Hematopoietic multipotent progenitor cell (in vitro differentiated cells): ENCODE measurements at regions not wholly inside any gene's neighbourhood (a gene's known extent, or its start where the extent isn't known, plus 50 kb on each side); places are given as distances from the start of the nearest gene placed in this dataset.

Experiments used
- DNase-seq, 3 donors: peaks; one replicate each; pipeline ENCODE4 v3.0.0-alpha.2; 2011 to 2015; ENCODE audit warnings: low read depth in 2 of 3, low spot score in 2 of 3

DNA sequence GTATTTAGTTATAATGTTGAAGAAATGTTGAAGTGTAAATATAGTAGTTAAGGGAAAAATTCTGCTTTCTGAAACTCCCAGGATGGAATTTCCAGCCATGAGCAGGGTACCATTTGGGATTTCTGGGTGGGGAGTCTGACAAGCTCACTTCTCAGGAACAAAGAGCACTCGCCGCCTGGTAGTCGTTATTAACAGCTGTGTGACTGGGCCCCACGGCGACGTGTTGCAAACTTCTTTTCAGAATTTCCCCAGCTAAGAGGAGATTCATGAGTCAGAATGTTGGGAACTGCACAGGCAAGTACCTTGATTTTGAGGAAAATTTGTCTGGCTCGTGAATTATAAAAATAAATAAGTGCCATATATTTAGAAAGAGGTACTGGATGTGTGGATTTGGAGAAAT, 103.7 kb downstream of the LACC1 start:
- DNase-seq, result no peak

DNA sequence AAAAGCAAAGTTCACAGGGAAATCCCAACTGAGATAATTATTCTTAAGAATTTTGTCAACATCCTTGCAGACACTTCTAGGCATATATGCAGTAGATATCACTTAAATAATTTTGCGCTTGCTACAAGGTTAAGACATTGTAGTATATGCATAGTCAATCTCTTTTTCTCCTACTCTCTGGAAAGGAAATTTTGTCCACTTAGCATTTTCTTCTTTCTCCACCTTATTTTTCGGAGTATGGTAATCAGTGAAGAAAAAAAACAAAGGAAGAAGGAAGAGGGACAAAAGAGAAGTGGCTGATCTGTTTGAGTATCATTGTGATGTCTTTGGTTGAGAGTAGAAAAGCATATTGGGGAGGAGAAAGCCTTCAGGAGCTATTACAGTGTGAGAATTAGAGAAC, 104.6 kb downstream of the LACC1 start:
- DNase-seq, result no peak

GRCh38 chr13:43985422-43986072, 105.8 kb downstream of the LACC1 start:
- DNase-seq, result no peak

DNA sequence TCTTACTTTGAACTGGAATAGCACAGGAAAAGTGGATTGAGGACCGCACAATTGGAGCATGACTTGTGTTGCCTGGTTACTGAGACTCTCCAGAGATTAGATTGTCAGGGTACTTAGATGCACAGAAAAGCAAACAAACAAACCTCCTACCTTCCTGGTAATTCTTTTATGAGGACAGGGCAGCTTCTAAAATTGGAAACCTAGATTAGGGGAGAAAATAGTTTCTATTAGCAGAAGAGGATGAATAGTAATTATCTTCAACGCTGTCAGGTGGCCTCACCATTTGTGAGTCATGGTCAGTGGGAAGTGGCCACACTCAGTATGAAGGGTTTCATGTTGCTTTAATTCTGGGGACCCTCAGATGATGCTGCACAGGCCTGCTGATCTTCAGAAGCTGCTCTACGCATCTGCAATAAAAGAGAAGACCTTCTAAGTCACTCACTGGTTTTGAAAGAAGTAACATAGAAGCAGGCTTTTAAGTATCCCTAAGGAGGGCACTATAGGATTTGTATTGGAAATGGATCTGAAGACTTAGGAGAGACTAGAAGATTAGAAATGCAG, 106.8 kb downstream of the LACC1 start:
- DNase-seq, result no peak

GRCh38 chr13:43988302-43988701, 108.6 kb downstream of the LACC1 start:
- DNase-seq, result no peak

DNA sequence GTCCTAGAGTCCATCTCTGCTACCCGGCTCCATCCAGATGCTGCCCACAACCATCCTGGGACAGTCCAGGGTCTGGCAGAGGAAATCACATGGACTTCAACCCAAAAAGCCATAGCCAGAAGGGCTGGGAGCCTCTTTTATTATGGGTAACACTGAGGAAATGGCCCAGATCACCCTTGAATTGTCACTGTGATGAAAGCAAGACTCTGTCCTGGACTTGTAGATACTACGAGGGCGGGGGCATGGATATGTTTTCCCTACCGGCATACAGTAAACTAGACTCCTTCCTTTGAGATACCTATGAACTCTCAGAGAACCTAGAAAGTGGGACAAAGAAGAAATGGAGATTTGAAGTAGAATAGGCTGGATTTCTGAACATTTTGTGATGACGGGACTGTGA, 110.3 kb downstream of the LACC1 start:
- no peak for DNase-seq

GRCh38 chr13:43990829-43991228, 111.1 kb downstream of the LACC1 start:
- DNase-seq, result no peak

DNA sequence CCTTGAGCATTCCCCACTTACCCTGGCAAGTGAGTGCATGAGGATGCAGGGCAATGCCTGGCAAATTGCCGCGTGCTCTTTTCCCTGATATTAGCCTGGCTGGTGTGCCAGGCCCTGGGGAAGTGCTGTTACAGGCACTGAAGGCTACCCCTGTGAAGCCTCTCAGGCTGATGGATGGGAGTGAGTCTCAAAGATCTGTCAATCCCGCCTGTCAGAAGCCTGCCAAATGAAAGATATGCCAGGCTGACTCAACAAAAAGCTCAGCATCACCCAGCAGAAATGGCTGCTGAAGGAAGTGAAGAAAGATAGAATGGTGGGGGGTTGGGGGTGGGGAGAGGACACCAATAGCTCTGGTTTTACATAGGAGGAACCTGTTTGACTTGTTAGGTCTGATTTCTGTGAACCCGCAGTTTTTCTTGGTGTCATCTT, 112.1 kb downstream of the LACC1 start:
- no peak for DNase-seq

DNA sequence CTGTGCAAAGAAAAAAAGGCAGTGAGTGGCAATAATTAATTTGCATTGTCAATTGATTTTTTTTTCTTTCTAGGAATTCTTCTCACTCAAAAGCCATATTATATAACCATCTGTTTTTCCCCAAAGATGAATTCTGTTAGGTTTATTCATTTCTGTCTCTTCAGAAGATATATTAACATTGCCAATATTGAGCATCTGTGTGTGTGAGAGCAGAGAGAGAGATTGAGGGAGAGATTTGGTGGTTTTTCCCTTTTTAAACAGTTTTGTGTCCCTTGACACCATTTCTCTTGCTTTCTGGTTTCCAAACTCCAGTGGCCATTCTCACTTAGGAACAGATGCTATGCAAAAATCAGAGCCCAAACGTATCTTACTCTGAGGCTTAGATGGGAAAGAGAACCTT, 112.5 kb downstream of the LACC1 start:
- no peak for DNase-seq

DNA sequence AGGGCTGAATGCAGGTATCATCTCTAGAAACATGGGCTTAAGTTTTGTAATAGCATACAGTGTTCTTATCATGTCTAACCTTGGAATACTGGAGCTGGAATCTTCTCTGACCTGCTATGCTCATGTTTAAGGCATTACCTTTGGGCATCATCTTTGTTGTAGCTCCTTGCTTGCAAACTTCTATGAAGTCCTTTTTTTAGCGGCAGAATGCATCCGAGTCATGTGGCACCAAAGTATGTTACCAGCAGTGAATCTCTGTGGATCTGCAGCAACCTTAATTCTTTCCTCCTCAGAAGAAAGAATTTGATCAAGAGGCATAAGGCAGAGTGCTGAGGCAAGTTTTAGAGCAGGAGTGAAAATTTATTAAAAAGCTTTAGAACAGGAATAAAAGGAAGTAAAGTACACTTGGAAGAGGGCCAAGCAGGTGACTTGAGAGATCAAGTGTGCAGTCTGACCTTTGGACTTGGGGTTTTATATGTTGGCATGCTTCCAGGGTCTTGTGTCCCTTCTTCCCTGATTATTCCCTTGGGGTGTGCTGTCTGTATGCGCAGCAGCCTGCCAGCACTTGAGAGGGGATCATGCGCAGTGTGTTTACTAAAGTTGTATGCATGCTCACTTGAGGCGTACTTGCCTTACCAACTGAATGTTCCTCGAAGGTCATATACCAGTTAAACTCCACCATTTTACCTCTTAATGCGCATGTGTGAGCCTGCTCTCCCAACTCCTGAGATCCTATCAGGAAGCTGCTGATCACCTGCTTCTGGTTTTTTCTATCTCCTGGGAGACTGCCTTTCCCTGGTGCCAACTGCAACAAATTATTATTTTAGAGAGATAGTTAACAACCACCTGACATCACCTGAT, 115.5 kb downstream of the LACC1 start:
- no peak for DNase-seq

GRCh38 chr13:43996221-43996620, 116.5 kb downstream of the LACC1 start:
- no peak for DNase-seq

DNA sequence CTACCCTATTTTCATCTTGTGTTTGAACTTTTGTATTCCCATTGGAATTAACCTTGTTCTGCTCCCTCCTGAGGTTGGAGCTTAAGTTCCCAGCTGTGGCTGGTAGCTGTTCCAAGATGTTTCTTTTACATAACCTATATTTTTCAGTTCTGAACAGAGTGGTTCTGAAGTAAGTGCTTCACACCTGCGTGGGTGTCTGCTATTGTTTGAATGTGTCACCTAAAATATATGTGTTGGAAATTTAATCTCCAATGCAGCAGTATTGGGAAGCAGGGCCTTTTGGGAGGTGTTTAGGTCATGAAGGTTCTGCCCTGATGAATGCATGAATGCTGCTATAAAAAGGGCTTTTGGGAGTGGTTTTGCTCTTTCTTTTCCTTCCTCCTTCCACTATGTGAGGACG, 123.8 kb downstream of the LACC1 start:
- no peak for DNase-seq

GRCh38 chr13:44004878-44005277, 125.2 kb downstream of the LACC1 start:
- no peak for DNase-seq

DNA sequence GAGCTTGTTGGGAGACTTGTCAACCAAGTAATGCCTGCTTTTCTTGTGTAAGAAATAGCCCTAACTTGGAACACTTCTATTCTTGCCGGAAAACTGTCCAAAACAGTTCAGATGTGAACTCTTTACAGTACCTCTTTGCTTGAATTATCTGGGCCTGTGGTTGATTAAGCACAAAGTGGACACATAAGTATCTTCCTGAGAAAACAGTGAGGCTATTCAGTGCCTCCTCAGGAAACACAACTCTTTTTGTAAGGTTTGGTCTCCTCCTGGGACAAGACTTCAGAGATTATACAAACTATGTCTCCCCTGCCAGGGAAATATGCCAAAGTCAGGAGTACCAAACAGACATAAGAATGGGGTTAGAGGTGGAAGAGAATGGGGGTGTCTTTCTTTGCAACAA, 127.7 kb downstream of the LACC1 start:
- no peak for DNase-seq

DNA sequence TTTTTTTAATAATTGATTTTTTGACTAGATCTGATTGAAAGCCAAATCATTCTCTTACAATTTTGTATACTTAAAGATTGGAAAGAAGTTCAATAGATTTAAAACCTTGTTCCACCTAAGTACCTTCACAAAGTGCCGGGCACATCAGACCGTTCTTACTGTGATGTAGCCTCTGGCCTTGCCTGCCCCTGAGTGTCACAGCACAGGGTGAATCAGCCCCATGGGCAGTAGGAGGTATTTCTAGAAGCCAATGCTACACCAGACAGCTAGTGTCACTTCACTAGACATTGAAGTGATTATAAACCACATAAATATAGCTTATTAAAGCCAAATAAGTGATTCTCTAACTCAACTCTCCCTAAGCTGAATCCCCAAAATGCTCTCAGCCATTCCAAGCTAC, 131.3 kb downstream of the LACC1 start:
- DNase-seq, result no peak

GRCh38 chr13:44012910-44013757, 133.4 kb downstream of the LACC1 start:
- DNase-seq, result no peak

DNA sequence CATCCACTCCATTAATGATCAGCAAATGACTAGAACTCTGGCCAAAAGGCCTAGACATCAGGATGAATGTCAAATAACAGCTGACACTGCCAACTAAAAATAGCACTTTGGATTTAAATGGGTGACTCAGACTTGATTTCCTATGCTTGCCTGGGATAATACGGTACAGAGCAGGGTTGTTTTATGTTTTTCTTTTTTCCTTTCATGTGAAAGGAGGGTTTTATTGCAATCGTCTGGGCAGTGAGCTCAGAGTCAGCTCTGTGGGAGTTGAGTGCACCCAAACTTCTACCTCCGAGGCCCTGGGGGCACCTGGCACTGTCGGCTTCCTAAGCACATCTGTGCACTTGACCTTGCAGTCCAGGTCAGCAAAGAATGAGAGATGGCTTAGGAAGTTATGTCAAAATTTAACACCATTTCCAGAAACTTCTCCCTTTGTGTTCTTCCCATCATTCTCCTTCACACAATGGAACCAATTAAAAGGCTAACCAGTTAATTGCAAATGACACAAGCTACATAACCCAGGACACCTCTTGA, 134.1 kb downstream of the LACC1 start:
- DNase-seq, result no peak

DNA sequence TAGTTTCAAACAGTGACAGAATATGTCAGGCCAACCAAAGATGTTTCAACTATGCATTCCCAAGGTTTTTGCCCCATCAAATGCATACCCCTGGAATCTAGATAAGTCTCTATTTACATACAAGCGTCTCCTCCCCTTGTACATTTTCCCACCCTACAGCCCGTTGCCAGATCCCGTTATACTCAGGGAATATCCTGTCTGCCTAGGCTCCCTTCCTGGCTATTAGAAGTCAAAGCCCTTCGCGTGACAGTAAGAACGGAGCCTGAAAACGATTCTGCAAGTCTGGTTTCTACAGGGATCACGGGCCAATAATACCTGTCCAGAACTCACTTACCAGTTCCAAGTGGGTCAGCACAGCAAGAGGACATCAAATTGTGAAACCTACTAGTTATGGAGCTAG, 134.8 kb downstream of the LACC1 start:
- no peak for DNase-seq

- DNase-seq, result no peak
Observed at GRCh38 chr13:44015118-44015517, 135.4 kb downstream of the LACC1 start.

DNA sequence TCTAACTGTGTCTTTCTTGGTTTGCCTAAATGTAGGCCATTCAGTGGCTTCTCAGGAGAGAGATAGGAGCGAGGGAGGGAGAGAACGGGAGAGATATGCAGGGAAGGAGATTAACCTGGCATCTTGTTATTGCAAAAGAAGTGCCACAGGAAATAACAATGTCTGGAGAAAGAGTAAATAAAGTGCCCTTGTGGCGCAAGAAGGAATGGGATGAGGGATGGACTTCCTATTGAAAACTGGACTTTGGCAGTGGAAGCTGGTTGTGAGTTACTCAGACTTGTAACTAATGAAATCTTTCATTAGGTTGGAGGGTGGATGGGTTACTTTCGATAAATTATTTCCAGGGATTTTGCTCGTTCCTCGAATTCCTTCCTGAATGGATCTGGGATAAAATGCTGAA, 136.1 kb downstream of the LACC1 start:
- no peak for DNase-seq

- no peak for DNase-seq
Observed at GRCh38 chr13:44017756-44018309, 138.1 kb downstream of the LACC1 start.
